Activated T-helper 1 cell treated with anti-CD3 and anti-CD28 coated beads, Interleukin-2, amount 50 U/mL, for 16 hours (primary cell): ENCODE measurements at regions not wholly inside any gene's neighbourhood (a gene's known extent, or its start where the extent isn't known, plus 50 kb on each side); places are given as distances from the start of the nearest gene placed in this dataset.

Experiments used
- DNase-seq, 2 donors: peaks; one replicate each; pipeline ENCODE4 v3.0.0-alpha.2; 2020; ENCODE audit warnings: low read depth in 1 of 2, low spot score in 1 of 2

GRCh38 chr4:153137159-153137558 is 67.1 kb upstream of the TRIM2 start:
- no peak for DNase-seq

DNA sequence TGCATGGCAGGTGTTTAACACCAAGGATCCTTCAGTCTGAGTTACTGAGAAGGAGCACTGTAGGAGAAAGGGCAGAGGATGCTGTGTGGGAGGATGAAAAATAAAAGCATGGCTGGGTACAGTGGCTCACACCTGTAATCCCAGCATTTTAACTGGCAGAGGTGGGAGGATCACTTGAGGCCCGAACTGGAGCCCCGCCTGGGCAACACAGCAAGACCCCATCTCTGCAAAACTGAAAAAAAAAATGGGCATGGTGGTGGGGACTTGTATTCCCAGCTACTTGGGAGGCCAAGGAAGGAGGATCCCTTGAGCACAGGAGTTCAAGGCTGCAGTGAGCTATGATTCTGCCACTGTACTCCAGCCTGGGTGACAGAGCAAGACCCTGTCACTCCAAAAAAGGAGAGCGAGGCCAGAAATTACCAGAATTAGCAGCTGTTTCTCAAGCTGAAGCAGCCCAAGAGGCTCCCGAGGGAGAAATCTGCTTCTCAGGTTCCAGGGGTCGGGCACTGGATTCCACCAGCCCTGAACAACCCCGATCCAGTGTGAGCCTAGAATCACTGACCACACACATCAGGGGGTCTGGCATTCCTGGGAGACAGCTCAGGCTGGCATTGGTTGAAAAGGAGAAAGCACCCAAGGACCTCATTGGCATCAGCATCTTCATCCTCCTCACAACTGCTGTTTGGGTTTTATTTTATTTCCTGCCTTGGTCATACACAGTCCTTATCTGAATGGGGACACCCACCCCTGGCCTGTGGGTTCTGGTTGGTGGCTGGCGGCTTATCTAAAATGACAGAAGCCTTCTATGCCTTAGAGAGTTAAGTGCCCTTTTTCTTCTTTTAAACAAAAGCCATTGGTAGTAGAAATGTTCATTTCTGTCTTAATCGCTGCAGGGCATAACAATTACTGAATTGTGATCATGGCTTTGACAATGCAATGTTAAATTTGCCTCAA is 66.3 kb upstream of the TRIM2 start:
- no peak for DNase-seq

- DNase-seq, result no peak
Observed at GRCh38 chr4:153138736-153139135, 65.5 kb upstream of the TRIM2 start.

- DNase-seq, result no peak
Observed at GRCh38 chr4:153140294-153140693, 63.9 kb upstream of the TRIM2 start.

- DNase-seq, result no peak
Observed at GRCh38 chr4:153141238-153141637, 63.0 kb upstream of the TRIM2 start.

DNA sequence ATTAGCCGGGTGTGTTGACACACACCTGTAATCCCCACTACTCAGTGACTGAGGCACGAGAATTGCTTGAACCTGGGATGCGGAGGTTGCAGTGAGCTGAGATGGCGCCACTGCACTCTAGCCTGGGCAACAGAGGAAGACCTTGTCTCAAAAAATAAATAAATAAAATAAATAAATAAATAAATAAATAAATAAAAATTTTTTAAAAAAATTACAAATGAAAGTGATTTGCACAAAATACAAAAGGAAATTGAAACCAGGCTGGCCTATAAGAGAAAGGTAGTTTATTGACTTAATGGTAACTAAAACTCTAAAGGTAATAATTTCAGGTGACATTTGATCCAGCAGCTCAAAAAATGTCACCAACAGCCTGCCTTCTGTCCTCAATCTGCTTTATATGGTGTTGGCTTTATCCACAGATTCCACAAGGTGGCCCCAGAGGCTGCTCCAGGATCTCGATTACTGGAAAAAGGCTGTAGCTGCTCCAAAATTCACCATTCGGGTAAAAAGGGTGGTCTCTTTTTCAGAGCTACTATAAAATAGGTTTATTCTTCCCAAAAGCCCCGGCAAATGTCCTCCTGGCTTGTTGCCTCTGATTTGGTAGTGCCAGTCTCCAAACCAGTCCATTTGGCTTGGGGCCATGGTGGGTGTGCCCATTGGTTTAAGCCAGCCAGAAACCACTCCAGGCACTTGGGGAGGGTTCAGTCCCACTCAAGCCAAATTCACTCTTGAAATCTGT is 61.4 kb upstream of the TRIM2 start:
- peak in 1 of 2 donors; percentile 22 for DNase-seq

DNA sequence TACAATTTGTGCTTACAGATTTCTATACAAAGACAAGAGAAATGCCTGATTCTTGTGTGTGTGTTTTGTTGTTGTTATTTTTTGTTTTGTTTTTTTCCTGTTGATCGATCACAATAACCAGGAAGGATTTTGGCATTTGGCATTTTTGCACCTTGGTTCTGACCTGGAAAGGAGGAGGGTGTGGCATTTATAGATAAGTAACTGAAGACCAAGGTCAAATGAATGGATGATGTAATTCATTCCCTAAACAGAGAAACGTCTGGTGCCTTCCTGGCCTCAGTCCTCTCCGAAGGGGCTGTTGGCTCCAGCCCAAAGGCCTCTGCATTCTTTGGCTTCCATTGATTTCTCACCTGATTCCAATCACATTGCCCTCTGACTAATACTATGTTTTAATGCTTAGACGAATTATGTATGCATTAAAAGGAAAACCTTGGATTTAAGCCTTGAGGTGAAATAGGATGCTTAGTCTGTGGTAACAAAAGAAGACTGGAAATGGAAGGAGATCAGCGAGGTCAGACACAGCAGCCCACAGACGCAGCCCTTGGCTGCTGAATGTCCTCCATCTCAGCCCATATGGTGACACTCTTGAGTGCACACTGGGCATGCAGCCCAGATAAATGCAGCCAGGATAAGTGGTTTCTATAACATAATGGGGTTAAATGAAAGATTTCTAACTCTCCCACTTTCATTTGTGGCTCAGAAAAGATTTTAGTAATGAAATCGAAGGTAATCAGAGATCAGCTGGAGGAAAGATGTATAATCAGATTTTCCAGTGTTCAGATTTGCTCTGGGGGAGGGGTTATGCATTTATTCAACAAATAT is 60.5 kb upstream of the TRIM2 start:
- DNase-seq, result no peak

- no peak for DNase-seq
Observed at GRCh38 chr4:153146031-153146430, 58.2 kb upstream of the TRIM2 start.

DNA sequence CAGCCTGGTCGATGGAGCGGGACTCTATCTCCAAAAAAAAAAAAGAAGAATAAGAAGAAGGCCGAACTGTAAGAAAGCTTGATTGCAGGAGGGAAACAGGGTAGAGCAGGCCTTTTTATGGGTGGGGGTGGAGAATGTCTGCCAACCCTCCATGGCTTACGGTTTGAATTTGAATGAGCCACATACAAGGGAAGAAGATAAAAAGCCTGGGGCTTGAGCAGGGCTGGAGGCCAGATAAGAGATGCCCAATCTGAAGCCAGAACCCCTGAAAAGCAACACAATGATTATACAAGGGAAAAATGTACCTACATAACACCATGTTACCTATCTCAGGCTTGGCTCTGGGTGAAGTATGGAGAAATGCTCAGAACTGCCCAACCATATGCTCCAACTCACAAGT is 57.3 kb upstream of the TRIM2 start:
- DNase-seq, result no peak

DNA sequence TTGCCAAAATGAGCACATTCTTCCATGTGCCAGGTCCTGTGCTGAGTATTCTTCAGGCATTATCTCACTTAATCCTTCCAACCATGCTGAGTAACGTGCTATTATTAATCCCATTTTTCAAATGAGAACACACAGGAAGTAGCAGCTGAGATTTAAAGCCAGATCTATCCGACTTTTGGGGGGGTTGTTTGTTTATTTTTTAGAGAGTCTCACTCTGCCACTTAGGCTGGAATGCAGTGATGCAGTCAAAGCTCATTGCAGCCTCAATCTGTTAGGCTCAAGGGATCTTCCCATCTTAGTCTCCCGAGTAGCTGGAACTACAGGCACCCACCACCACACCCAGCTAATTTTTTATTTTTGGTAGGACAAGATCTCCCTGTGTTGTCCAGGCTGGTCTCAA is 55.5 kb upstream of the TRIM2 start:
- no peak for DNase-seq

DNA sequence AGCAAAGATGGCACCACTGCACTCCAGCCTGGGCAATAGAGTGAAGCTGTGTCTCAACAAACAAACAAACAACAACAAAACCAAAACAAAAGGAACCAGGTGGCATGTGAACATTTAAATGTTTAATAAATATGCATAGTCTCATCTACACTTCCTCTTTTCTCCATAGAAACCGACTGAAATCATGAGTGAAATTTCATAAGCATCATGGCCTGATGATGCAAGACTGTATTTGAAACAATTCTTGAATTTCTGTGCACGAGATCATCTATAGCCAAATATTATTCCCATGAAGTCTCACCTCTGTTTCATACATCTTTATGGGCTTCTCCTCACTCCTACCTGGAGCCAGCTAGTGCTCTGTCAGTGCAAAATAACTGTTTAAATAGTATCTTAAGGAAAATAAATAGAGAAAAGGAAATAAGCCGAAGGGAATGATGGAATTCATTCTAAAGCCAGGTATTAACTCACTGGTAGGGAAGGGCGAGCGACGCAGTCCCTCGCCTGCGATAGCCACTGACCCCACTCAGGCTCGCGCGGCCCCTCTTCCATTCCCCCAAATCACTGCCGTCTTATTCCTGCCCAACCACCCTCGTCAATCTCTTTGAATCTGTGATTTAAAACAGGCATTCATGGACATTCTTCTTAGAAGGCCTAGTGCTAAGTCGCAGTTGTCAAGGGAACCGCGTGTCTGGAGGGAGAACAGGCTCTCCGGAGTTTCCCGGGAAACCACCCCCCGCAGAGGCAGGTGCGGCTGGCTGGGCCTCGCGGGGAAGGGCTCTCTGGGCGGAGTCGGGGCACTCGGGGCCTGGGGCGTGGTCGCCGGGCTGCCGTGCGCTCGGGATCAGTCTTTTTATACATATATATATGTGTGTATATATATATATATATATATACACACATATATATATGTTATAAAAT is 52.4 kb upstream of the TRIM2 start:
- DNase-seq, result peak in 1 of 2 donors; percentile 12

- DNase-seq, result peak; percentile 26 to 46
Observed at GRCh38 chr4:153152501-153153338, 51.5 kb upstream of the TRIM2 start.

GRCh38 chr4:153153339-153153871 is 50.8 kb upstream of the TRIM2 start:
- peak; percentile 49 to 51 for DNase-seq

DNA sequence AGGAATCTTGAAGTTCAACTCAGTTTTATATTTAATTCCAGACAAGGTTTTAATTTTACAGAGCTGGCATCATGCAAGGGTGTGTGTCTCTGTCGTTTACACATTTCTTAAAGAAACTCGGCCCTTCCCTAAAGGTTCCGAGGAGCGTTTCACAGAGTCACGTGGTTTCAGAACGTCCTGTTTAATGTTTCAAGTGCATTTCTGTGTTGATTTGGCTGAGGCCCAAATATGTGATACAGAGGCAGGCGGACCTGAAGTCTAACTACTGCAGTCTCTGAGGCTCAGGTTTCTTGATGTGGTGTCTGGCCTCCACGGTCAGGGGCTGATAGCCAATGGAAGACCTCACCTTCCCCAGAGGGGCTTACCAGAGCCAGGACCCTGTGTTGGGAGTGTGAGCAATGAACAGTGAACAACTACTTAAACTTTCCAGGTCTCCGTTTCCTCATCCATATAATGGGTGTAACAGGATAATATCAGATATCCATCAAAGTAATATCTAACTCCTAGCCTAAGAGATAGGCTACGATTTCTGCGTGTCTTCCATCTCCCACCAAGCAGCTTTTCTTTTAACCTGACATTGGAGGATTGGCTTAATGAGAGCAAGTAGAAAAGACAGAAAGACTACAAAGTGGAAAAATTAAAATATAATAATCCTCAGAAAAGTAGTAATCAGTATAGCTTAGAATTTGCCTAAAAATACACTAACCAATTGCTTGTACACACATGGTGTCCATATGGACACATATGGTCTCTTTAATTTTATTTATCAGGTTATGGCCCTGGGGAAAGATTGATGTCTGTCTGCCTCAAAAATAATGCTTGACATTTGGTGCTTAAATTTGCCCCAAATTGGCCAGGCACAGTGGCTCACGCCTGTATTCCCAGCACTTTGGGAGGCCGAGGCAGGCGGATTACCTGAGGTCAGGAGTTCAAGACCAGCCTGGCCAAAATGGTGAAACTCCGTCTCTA is 50.0 kb upstream of the TRIM2 start:
- no peak for DNase-seq
